ENCODE measurements at regions not wholly inside any gene's neighbourhood (a gene's known extent, or its start where the extent isn't known, plus 50 kb on each side); places are given as distances from the start of the nearest gene placed in this dataset.

- DNase-seq (ENCODE audit: low read depth in 2 of 2), result no peak
Observed at GRCh38 chr2:155176345-155176744, 477.9 kb downstream of the KCNJ3 start.

DNA sequence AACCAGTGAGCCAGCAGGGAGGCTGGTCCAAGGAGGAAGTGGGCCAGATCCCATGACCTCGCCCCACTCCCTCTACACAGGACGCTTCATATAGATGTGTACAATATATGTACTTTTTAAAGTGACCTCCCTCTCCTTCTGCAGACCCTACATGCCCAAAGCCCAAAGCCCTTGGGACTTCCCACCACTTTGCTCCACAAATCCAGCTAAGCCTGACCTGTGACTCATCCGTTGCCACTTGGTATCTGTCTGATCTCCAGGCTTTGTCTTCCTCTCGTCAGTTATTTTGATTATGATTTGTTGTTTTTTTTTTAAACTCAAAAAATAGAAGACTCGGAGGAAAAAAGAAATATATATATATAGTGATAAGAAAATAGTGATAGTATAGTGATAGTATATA is 470.8 kb downstream of the KCNJ3 start:
- no peak for DNase-seq (ENCODE audit: low read depth in 2 of 2)

DNA sequence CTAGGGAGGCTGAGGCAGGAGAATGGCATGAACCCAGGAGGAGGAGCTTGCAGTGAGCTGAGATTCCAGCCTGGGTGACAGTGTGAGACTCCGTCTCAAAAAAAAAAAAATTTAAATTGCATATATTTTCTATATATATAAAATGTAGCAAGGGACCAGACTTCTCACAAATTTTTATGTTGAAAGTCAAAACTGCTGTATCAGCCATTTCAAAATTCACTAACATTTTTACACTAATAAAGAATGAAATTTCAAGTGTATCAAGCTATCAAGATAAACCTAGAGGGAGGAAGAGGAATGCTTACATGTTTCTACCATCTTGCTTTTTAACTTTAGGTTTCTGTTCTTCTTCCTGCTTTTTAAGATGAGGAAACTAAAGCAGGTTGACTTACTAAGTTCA is 464.0 kb downstream of the KCNJ3 start:
- no peak for DNase-seq (ENCODE audit: low read depth in 2 of 2)

GRCh38 chr2:155161314-155161713 is 462.8 kb downstream of the KCNJ3 start:
- no peak for DNase-seq (ENCODE audit: low read depth in 2 of 2)

DNA sequence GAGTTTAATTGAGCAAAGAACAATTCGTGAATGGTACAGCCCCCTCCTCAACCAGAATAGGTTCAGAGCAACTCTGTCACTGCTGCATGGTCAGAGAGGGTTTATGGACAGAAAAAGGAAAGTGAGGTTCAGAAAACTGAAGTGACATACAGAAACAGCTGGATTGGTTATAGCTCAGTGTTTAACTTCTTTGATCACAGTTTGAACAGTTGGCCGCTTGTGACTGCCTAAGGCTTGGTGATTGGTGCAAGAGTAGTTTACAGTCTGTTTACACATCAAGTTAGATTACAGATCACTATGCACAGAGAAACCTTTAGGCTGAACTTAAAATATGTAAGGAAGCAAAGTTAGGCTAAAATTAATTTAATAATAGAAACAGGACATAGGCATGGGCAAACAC is 459.2 kb downstream of the KCNJ3 start:
- DNase-seq (ENCODE audit: low read depth in 2 of 2), result no peak

GRCh38 chr2:155157065-155157464 is 458.6 kb downstream of the KCNJ3 start:
- DNase-seq (ENCODE audit: low read depth in 2 of 2), result no peak

DNA sequence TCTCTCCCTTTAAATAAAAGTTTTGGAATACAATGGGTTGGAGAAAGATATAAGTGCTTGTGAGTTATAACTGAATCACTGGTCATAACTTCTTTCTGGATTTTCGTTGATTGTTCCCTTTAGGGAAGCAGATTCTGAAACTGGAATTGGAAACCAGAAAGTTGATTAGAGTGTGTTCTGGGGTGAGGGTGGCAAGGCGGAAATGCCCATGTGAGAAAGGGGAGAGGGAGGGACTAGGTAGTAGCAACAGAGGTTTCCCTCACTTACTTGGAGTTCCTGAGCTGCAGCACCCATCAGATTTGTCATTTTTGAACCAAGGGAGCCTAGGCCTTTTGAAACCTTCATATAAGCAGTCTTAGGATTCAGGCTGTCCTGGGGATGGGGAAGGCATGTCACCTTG is 453.4 kb downstream of the KCNJ3 start:
- DNase-seq (ENCODE audit: low read depth in 2 of 2), result no peak

GRCh38 chr2:155151472-155151871 is 453.0 kb downstream of the KCNJ3 start:
- no peak for DNase-seq (ENCODE audit: low read depth in 2 of 2)

- DNase-seq (ENCODE audit: low read depth in 2 of 2), result no peak
Observed at GRCh38 chr2:155145758-155146229, 447.3 kb downstream of the KCNJ3 start.

DNA sequence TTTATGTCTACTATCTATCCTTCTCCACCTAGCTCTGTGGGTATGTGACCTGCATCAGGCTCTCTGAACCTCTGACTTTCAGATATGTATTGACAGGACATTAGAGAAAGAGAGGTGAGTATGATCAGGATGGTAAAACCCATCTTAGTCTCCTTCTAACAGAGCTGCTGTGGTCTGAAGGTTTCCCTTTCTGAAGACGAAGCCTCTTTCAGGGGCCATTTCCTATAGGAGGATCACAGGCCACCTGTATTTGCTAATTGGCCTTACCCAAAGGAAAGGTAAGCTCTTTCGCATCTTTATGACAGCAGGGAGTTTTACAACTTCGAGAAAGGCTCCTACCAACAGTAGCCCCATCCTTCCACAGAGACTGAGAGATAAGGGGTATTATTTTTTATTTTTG is 442.9 kb downstream of the KCNJ3 start:
- DNase-seq (ENCODE audit: low read depth in 2 of 2), result no peak

- DNase-seq (ENCODE audit: low read depth in 2 of 2), result no peak
Observed at GRCh38 chr2:155125585-155126230, 427.2 kb downstream of the KCNJ3 start.

- DNase-seq (ENCODE audit: low read depth in 2 of 2), result no peak
Observed at GRCh38 chr2:155115846-155116245, 417.4 kb downstream of the KCNJ3 start.

GRCh38 chr2:155111070-155111469 is 412.6 kb downstream of the KCNJ3 start:
- DNase-seq (ENCODE audit: low read depth in 2 of 2), result no peak

DNA sequence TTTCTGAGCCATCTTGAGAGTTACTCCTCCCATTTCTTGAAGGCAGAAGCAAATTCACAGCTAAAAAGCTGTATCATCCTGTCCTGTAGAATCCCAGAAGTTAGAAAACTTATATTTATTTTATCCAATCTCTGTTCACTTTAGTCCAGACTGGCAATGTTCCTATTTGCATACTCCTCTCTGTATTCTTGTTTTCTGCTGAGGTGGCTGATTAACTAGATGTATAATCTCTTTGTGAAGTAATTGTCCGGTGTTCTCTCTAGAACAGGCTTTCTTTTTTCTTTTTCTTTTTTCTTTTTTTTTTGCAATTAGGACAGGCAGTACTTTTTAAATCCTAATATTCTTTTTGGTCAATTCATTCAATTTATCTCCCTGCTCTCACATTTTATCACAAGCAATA is 411.0 kb downstream of the KCNJ3 start:
- no peak for DNase-seq (ENCODE audit: low read depth in 2 of 2)

DNA sequence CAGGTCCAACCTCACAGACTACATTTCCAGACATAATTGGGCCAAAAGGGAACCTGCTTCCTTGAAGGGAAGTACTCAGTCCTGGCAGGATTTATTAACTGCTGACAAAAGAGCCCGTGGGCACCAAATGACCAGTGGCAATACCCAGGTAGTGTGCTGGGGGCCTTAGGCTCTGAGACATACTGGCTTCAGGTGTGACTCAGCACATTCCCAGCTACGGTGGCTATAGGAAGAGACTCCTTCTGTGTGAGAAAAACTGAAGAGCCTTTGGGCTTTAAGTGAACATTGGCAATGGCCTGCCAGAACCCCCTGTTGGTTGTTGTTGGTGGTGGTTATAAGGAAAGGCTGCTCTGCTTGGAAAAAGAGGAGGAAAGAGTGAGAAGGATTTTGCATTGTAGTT is 401.8 kb downstream of the KCNJ3 start:
- DNase-seq (ENCODE audit: low read depth in 2 of 2), result no peak

- DNase-seq (ENCODE audit: low read depth in 2 of 2), result no peak
Observed at GRCh38 chr2:155099784-155100183, 401.3 kb downstream of the KCNJ3 start.

- DNase-seq (ENCODE audit: low read depth in 2 of 2), result no peak
Observed at GRCh38 chr2:155095613-155096012, 397.1 kb downstream of the KCNJ3 start.

DNA sequence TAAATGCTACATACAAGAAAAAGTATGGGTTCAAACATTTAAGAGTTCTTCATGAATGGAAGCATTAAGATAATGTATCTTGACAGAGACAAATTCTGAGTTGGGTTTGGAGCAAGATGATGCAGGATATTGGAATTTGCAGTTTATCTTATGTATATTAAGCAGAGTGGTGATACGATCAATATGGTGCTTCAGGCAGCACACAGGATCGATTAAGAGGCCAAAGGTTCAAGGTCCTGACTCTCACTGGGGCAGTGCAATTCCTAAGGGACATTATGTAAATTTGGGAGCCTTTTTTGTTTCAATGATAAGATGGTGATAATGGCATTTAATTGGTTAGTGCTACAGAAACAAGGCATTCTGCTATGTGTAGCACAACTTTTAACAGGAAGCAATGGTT is 381.9 kb downstream of the KCNJ3 start:
- no peak for DNase-seq (ENCODE audit: low read depth in 2 of 2)

DNA sequence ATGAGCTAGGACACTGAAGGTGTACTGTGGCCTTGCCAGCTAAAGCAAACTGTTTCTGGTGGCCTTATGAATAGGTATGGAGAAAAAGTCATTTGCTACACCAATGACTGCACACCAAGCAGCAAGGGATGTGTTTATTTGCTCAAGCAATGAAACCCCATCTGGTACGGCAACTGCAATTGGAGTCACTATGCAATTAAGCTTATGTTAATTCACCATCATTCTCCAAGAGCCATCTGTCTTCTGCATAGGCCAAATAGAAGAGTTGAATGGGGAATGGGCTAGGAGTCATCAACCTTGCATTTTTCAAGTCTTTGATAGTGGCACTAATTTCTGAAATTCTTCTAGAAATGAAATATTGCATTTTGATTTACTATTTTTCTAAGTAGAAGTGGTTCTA is 372.0 kb downstream of the KCNJ3 start:
- DNase-seq (ENCODE audit: low read depth in 2 of 2), result no peak

DNA sequence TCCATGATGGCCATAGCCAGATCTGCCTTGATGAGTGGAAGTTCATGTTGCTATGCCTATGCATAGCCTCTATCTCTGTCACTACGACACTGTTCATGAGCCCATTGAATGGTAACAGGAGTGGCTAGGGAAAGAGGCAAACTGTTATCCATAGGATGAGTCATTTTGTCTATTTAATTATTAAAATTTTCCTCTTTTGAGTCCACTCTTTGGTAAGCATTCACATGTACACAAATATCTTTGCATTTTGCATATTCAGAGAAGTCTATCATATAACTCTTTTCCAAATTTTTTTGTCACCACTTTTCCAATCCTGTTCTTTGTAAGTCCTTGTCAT is 364.4 kb downstream of the KCNJ3 start:
- no peak for DNase-seq (ENCODE audit: low read depth in 2 of 2)

DNA sequence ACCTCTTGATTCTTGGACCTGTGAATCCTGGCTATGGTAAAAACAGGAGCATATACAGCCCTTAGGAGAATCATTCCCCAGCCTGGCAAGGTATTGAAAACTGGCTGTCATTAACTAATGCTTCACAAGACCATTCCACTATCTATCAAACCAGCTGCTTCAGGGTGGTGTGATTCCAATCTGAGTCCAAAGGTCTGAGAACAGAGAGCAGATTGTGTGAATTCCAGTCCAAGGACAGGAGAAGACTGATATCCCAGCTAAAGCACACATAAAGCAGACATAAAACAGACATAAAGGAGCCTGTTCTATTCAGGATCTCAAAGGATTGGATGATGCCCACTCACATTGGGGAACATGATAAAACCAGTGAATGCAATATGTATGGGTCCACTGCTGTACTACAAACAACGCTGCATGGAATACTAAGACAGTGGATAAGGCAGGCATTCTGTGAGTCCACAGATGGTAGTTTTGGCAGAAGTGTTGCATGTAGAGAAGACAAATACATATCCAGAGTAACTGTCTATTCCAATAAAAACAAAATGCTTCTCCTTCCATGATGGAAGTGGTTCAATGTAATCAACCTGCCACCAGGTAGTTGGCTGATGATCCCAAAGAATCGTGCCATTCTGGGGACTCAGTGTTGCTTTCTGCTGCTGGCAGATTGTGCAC is 363.9 kb downstream of the KCNJ3 start:
- DNase-seq (ENCODE audit: low read depth in 2 of 2), result no peak

- DNase-seq (ENCODE audit: low read depth in 2 of 2), result no peak
Observed at GRCh38 chr2:155060896-155061295, 362.4 kb downstream of the KCNJ3 start.

DNA sequence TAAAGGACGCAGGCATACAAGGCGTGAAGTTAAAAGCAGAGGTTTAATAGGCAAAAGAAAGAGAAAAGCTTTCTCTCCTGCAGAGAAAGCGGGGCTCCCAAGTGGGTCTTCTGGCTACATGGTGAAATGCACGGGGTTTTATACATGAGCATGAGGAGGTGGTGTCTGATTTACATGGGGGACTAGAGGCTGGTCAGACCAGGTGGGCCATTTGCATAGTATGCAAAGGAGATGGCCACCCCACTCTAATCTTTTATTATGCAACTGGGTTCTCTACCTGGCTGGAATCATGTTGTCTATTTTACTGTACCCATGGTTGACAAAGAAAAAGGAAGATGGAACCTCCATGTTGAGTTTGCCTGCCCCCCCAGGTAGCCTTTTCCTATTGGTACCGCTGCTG is 356.2 kb downstream of the KCNJ3 start:
- DNase-seq (ENCODE audit: low read depth in 2 of 2), result no peak

DNA sequence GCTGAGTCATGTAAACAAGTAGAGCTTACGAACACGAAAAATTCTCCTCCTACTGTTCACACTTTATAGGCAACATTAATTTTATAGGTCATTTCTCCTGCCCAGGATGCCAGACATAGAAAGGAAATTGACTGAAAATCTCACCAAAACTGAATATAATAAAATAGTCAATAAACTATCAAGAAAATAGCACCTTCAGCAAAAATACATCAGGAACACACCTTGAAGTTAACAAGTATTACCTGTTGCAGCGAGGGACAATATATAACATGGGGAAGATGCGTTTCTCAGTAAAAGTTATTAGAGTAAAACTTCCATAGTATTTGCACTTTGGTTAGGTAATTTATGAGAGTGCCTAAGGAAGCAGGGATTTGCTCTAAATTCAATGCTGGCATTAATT is 344.6 kb downstream of the KCNJ3 start:
- no peak for DNase-seq (ENCODE audit: low read depth in 2 of 2)

Data from stimulated activated CD4-positive, alpha-beta T cell treated with anti-CD3 and anti-CD28 coated beads, Interleukin-15, amount 100 ng/mL, for 48 hours (primary cell).